ENCODE measurements at regions not wholly inside any gene's neighbourhood (a gene's known extent, or its start where the extent isn't known, plus 50 kb on each side); places are given as distances from the start of the nearest gene placed in this dataset.

DNA sequence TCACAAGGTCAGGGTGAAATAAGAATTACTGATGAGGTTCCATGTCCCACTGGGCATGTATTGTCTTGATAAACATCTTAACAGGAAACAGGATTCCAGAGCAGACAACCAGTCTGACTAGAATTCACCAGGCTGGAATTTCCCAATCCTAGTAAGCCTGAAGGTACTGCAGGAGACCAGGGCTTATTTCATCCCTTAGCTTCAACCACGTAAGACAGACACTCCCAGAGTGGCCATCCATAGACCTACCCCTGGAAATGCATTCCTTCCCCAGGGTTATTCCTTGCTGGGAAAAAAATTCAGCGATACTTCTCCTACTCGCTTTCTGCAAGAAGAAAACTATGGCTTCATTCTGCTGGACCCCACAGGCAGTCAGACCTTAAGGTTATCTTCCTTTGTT, 785.4 kb downstream of the NR2F1-AS1 start:
- DNase-seq (ENCODE audit: low spot score): no peak

DNA sequence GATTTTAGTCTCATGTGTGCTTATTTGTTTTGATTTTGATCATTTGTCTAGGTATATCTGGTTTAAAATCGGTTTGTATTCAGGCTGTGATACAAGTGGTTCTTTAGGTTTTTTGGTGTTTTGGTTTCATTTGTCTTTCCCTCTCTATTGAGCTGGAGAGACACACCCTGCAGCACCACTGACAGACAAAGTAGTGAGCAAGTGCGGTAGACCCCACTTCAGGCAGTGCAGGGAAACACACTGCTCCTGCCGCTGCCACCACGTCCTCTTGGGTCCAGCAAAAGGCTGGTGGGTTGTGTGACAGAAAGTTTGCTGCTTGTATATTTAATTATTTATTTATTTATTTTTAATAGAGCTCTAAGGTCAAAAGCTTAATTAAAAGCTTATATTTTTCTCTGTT, 801.0 kb downstream of the NR2F1-AS1 start:
- no peak for DNase-seq (ENCODE audit: low spot score)

DNA sequence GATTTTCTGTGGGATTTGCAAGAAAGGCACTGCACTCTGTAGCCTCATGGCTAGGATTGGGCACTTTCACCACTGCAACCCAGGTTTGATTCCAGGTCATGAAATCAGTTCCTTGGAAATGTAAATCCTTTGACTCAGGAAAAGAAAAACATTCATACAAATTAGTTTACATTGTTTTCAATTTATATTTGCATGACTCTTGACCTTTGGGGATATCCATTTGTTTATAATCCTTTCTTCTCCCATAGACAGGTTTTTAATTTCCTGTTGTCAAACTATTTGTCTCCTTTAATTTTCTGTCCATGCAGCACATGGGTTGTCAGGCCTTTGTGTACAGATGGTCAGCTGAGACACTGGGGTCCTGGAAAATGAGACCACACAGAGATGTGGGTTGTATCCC, 801.5 kb downstream of the NR2F1-AS1 start:
- DNase-seq (ENCODE audit: low spot score): no peak

DNA sequence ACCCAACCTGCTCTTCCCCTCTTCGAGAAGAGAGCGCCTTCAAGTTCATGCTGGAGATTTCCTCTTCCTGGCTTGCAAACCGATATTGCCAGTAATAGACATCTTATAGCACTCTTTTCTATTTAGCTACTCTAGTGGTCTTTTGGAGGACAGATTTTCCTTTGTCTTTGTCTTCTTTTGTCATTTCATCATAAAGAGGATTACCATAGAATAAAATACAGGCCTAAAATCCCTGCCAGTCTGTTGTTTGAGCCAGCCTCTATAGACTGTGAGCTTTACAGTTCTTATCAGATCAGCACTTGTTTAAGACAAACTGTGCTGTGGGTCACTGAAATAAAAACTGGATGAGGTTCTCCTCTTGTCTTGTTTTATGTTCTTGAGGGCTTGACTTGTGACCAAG, 802.8 kb downstream of the NR2F1-AS1 start:
- no peak for DNase-seq (ENCODE audit: low spot score)

DNA sequence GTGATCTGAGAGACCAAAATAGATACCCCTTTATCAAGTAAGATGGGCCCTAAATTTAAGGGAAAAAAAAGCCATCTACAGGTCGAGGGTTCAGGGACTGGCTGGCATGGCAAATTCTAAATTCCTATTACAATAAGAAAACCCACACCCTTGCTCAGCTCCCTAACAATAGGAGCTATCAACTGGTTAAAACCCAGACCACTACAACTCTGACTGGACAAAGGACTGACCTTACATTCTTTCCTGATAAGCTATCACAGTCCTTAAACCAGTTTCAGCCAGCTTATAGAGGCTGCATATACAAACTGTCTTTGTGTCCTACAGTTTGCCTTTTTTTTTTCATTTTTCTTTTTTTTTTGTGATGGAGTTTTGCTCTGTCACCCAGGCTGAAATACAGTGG, 803.6 kb downstream of the NR2F1-AS1 start:
- no peak for DNase-seq (ENCODE audit: low spot score)

DNA sequence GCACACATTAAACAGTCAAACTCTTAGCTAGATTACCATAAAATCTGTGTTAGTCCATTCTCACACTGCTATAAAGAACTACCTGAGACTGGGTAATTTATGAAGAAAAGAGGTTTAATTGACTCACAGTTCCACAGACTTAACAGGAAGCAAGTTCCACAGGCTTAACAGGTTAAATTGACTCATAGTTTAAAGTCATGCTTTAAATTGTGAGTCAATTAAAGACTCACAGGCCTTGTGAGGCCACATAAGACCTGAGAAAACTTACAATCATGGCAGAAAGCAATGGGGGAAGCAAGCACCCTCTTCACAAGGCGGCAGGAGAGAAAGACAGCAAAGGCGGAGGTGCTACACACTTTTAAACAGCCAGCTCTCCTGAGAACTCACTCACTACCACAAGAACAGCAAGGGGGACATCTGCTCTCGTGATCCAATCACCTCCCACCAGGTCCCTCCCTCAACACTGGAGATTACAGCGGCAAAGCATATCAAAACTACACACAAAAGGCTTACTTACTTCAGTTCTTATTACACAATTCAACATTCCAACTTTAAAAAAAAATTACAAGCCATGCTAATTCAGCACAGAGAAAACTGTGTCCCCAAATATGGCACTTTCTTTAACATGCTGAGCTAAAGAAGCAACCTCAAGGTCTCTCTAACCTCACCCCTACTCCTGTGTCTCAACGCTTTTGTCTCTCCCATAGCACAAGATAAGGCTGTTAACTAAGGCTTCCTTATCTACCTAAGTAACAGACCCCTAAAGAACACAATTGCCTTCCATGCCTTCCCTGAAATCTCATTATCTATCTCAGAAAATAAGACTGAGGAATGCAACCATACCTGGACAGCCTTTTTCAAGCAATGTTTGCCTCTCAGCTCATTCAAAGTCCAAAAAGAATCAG, 805.1 kb downstream of the NR2F1-AS1 start:
- DNase-seq (ENCODE audit: low spot score): no peak

DNA sequence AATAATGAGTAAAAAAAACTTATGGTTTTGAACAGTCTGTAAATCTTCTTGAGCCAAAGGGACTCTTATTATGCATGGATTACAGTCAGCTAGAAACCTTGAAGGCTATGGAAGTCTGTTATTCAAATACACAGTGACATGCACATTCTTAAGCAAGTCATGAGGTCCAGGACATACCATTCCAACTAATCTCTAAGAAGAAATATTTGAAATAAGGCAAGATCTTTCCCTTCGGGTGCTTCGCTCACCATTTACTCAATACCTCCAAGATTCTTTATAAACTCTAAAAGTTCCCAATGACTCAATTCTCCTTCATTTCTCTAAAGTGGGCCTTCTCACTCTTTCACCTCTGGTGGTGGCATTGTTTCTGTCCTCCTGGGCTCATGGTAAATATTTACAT, 811.0 kb downstream of the NR2F1-AS1 start:
- no peak for DNase-seq (ENCODE audit: low spot score)

DNA sequence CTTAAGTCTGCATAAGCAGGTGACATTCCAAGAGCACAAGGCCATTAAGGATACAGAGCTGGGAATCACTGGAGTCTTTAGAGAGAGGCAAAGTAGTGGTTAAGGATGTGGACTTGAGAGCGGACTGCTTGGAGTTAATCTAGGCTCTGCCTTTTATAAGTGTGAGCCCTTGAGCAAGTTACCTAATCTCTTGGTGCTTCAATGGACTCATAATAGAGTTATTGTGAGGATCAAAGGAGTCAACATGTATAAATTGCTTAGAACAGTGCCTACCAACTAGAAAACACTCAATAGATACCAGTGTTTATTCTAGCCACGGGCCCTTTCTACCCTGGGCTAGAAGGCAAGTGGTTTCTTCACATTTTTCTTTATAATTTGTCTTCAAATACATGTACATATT, 819.4 kb downstream of the NR2F1-AS1 start:
- DNase-seq (ENCODE audit: low spot score): no peak

DNA sequence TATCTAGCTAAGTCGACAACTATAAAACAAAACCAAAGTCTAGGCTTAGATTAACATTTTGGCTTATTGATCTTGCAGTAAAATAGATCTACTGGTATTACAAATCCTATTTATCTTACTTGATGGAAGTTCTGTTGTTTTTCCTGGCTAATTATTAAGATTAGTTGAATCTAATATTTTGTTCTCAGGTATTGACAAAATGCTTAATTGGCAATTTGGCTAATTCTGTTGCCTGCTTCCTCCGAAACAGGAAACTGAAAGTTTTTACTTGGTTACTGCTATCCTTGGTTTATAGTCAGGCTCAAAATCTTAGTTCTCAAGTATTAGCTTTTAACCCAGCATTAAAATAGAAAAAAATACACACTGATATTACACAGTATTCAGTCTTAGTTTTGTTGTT, 820.5 kb downstream of the NR2F1-AS1 start:
- DNase-seq (ENCODE audit: low spot score): no peak

DNA sequence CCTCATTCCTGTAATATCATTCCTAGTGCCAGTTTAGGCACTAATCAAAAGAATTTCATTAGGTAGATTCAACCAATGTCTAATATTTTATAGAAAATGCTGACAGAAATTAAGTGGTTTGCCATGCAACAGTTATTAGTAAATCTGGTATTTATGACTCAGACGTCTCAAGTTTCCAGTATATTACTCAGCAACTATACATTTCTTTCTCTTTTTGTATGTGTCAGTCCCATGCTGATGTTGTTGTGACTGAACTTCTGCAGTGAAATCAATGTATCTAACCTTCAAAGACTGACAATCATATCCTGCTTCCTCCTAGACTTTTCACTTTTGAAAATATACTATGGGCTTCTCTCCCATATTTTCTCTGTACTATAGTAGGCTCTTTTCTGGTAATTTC, 822.5 kb downstream of the NR2F1-AS1 start:
- no peak for DNase-seq (ENCODE audit: low spot score)

DNA sequence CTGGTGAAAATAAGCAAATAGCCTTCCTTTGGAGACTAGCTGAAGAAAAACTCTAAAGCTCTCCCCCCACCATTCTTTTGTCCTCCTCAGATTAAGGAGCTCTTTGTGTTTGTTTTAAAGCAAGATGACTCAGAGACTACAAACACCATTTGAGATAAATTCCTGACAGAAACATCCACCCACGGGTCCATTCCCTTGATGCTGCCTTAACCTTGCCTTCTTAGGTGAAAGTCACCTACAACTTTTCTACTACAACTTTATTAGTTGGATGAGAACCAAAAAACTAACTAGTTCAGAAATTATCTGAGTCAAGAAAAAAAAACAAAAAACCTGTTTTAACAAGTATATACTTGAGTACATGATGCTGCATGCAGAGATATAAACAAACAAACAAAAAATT, 831.1 kb downstream of the NR2F1-AS1 start:
- peak; percentile 39 for DNase-seq (ENCODE audit: low spot score)

DNA sequence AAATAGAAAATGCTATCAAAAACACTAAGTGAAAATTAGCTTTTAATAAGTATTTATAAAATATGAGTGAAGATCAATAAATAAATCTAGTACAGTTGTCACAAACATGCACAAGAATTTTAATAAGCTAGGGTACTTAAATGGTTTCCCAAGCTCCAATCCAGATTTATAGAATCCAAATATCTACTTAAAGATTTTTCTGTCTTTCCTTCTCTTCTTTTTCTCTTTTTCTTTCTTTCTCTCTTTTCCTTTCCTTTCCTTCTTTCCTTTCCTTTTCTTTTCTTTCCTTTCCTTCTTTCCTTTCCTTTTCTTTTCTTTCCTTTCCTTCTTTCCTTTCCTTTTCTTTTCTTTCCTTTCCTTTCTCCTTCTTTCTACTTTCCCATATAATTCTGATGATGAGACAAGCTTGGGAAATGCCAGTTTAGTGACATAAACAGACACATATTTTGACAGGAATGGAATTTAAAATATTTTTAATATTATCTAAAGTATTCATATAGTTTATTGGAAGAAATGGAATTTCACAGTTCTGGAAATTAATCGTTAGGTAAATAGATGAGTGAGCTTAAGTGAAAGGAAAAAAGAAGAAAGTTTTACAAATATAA, 832.8 kb downstream of the NR2F1-AS1 start:
- no peak for DNase-seq (ENCODE audit: low spot score)

DNA sequence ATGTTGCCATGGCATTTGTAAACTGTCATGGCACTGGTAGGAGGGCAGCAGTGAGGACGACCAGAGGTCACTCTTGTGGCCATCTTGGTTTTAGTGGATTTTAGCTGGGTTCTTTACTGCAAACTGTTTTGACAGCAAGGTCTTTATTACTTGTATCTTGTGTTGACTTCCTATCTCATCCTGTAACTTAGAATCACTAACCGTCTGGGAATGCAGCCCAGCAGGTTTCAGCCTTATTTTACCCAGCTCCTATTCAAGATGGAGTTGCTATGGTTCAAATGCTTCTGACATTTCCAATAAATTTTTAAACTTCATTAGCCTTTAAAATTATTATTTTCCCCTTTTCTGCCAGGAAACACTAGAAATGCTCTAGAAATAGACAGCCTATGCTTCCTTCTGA, 839.1 kb downstream of the NR2F1-AS1 start:
- no peak for DNase-seq (ENCODE audit: low spot score)

DNA sequence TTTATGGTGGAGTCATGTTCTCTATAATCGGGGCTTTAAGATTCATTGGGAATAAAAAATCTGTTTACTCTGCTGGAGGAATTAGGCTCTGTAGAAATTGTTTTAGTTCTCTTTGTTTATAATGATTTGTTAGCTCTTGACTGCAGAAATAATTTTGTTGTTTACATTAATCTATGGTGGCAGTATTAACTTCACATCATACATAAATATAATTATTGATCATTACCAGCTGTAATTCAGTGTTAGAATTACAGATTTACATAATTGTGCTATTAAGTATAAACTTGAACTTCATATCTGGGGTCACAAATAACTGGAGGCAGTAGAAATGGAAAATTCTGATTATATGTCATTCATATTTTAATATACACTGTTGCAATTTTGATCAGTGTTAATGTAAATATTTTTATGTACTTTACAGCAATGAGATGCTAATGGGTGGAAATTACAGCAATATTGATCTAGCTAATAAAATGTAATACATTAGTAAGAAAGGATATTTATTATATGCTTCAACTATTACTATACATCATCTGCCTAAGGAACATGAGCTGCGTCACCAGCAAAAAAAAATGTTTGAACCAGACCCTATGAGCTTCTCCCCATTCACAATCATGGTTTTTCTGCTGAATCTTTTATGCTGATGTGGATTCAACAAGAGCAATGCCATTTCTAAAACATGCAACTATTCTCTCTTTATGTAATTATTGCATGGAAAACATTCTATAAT, 846.6 kb downstream of the NR2F1-AS1 start:
- DNase-seq (ENCODE audit: low spot score): no peak

DNA sequence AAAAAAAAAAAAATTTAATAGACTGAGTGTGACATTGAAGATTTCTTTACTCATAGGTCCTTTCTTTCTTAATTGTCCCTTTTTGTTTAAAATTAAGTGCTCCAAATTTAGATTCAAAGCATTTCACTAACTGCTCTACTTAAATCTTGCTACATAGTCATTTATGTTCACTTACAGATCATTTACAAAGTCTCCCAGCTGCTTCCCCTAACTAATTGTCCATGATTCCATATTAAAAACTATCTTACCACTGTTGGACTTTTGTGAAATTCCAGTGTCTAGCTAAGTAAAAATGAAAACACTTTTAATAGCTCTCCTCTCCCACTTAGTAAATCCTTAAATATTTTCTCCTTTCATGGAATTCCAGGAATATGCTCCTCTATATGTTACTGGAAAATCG, 850.5 kb downstream of the NR2F1-AS1 start:
- no peak for DNase-seq (ENCODE audit: low spot score)

DNA sequence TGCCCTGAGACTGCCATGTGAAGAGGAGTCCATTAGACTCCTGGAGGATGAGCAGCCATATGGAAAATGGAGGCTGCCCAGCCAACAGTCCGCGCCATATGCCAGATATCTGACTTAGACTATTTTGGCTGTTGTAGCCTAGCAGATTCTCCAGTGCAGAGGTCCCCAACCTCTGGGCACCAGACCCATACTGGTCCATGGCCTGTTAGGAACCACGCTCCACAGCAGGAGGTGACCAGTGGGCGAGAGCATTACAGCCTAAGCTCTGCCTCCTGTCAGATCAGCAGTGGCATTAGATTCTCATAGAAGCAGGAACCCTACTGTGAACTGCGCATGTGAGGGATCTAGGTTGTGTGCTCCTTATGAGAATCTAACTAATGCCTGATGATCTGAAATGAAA, 851.9 kb downstream of the NR2F1-AS1 start:
- no peak for DNase-seq (ENCODE audit: low spot score)

DNA sequence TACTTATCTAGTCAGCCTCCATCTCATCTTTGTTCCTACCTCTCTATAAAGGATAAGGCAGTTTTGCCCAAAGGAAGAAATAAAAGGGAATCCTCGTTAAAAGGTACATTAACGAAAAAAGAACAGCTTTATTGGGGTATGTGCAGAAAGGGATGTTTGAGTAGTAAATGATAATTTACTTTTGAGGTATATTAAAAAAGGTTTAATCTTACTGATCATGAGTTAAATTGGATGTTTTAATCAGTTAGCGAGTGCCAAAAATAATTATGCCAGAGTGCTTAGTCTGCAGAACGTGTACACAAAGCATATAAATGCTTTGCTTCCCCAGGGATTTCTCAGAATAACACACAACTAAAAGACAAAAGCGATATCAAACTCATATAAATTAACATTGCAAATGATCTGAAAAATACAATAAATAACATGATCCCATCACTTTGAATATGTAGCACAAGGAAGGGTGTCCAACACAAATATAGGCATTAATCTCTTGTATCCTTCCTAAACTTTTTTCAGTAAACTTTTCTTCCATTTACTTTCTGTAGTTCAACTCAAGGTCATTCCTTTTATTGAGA, 865.0 kb downstream of the NR2F1-AS1 start:
- no peak for DNase-seq (ENCODE audit: low spot score)

DNA sequence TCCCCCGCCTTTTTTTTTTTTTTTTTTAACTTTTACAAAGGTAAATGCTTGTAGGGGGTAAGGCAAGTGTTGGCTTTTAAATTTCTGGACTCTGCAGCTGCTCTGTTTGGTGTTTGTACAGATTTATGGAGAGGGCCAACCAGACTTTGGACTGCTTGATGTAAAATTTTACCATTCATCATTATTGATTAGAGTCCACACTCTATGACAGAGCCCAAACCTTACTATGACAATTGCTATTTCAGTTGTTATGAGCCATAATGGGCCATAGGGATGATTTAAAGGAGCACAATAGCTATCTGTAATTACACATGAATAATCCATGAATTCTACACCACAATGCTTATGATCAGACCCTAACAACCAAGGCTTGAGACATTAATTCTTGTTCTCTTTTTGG, 867.2 kb downstream of the NR2F1-AS1 start:
- DNase-seq (ENCODE audit: low spot score): no peak

DNA sequence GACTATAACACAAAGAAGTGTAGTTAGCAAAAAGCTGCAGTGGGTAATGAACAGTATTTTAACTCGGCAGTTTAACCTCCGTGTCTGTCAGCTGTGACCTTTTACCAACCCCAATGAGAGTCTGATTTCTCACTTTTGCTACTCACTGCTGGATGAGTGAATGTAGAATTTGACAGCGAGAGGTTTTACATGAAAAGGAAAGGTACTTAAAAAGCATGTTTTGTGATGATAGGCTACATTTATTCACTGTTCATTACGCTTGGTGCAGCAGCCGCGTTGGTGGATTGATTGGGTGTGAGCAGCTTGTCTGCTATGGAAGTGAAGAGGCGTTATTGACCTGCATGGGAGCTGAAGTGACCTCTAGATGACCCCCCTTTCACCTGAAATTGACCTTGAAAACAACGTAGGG, 867.7 kb downstream of the NR2F1-AS1 start:
- no peak for DNase-seq (ENCODE audit: low spot score)

DNA sequence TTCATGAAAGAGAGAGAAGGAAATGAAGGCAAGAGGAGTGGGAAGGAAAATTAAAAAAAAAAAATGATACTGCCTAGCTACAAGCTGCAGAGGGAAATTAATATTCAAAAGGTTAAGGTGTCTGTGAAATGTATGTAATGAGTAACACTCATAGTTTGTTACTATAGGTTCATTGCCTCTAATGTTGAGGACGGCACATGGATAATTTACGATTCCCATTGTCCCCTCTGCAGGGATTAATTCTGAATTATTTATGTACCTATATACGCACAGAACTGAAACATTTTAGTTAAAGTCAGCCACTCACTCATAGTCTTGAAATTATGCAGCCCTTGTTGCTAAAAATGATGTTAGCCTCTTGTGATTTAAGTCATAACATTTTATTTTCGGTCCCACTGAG, 869.1 kb downstream of the NR2F1-AS1 start:
- DNase-seq (ENCODE audit: low spot score): no peak

DNA sequence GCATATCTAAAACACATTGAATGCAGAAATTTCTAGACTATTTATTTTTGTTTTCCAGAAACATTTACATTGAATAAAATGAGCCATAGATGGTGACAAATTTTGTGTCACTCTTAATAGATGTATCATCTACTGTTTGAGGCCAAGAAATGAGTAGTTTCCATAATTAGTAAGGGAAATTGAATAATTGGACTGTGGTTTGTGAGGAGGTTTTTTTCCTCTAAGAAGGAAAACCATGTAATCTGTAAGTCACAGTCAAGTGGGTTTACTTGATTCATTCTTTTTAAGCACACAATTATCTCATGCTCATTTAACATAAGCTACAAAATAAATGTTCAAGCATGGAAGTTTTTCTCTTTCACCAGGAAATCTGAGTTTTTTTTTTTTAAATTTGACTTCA, 876.4 kb downstream of the NR2F1-AS1 start:
- DNase-seq (ENCODE audit: low spot score): no peak

DNA sequence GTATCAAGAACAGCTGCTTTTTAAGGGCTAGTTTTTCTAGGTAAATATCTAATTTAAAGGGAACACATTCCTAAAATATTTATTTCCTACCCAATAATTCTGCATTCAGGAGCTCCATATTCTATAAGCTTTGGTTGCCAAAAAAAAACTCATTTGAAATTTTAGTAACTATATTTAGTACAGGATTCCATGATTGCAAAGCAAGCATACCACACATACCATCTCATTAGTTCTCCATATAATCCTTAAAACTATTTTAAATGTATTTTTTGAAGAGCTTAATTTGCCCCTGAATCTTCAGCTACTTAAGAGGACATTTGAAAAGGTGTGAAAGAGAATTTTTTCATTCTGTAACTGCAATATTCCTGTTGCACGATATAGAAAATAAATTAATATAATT, 877.0 kb downstream of the NR2F1-AS1 start:
- no peak for DNase-seq (ENCODE audit: low spot score)

Data from iPS-NIHi11 (cell line).